ENCODE measurements at regions not wholly inside any gene's neighbourhood (a gene's known extent, or its start where the extent isn't known, plus 50 kb on each side); places are given as distances from the start of the nearest gene placed in this dataset.

DNA sequence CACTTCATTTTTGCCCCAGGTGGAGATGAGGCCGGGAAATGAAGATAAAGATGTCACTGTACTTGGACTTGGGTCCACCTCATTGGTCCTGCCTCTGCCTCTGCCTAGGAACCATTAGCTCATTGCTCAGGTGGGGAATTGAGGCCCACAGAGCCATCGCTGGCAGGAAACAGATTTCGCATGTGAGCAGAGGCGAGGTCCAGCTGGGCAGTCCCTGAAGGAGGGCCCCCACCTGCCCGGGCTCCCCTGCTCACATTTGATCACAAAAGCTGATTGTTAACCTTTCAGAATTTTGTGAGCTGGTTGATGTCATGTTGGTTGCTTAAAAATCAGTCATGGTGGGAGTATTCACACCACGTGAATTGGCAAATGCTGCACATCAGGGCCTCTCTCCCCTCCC, 273.8 kb upstream of the MVB12B start:
- no peak for DNase-seq (ENCODE audit: low read depth in 1 of 2, low spot score in 1 of 2)
- no peaks in the 10 kb centered on the region for H3K27me3 ChIP-seq (ENCODE audit: insufficient read depth, poor library complexity, severe bottlenecking)
- H3K27ac ChIP-seq (replicated peaks): no peak overlapping the region
- TF ChIP-seq, protein P1, sequence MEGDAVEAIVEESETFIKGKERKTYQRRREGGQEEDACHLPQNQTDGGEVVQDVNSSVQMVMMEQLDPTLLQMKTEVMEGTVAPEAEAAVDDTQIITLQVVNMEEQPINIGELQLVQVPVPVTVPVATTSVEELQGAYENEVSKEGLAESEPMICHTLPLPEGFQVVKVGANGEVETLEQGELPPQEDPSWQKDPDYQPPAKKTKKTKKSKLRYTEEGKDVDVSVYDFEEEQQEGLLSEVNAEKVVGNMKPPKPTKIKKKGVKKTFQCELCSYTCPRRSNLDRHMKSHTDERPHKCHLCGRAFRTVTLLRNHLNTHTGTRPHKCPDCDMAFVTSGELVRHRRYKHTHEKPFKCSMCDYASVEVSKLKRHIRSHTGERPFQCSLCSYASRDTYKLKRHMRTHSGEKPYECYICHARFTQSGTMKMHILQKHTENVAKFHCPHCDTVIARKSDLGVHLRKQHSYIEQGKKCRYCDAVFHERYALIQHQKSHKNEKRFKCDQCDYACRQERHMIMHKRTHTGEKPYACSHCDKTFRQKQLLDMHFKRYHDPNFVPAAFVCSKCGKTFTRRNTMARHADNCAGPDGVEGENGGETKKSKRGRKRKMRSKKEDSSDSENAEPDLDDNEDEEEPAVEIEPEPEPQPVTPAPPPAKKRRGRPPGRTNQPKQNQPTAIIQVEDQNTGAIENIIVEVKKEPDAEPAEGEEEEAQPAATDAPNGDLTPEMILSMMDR (IDR thresholded peaks at IDR 0.05; ENCODE audit: insufficient read depth, low read length): no peak
- TF ChIP-seq, protein P2, sequence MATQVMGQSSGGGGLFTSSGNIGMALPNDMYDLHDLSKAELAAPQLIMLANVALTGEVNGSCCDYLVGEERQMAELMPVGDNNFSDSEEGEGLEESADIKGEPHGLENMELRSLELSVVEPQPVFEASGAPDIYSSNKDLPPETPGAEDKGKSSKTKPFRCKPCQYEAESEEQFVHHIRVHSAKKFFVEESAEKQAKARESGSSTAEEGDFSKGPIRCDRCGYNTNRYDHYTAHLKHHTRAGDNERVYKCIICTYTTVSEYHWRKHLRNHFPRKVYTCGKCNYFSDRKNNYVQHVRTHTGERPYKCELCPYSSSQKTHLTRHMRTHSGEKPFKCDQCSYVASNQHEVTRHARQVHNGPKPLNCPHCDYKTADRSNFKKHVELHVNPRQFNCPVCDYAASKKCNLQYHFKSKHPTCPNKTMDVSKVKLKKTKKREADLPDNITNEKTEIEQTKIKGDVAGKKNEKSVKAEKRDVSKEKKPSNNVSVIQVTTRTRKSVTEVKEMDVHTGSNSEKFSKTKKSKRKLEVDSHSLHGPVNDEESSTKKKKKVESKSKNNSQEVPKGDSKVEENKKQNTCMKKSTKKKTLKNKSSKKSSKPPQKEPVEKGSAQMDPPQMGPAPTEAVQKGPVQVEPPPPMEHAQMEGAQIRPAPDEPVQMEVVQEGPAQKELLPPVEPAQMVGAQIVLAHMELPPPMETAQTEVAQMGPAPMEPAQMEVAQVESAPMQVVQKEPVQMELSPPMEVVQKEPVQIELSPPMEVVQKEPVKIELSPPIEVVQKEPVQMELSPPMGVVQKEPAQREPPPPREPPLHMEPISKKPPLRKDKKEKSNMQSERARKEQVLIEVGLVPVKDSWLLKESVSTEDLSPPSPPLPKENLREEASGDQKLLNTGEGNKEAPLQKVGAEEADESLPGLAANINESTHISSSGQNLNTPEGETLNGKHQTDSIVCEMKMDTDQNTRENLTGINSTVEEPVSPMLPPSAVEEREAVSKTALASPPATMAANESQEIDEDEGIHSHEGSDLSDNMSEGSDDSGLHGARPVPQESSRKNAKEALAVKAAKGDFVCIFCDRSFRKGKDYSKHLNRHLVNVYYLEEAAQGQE (IDR thresholded peaks at IDR 0.05; ENCODE audit: insufficient replicate concordance, low read depth): no peak
- TF ChIP-seq POLR2AphosphoS5 (IDR thresholded peaks at IDR 0.05; ENCODE audit: low read depth) (no peak), SPI1 (IDR thresholded peaks at IDR 0.05; ENCODE audit: borderline replicate concordance, low read depth) (no peak), GABPA (IDR thresholded peaks at IDR 0.05; ENCODE audit: low read depth) (no peak)
- no peak overlapping the region for H3K4me3 ChIP-seq (replicated peaks; ENCODE audit: insufficient read depth, low read length)

DNA sequence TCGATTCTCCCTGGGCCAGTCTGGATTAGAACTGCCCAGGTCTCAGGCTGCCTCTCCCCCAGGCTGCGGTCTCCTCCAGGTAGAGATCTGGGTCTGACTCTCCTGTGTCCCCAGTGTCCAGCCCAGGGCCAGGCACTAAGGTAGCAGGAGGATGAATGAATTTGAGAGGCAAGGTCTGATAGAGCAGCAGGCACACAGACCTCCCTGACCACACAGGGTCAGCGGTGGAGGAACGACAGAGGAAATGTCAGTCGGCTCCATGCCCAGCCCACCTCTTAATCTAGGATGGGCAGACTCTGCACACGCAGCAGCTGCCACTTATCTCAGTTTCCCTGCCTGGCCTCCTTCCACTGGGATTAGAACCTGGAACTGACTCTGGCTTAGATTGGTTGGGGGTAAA, 272.7 kb upstream of the MVB12B start:
- H3K27ac ChIP-seq (replicated peaks): no peak overlapping the region
- no peak for TF ChIP-seq GABPA (IDR thresholded peaks at IDR 0.05; ENCODE audit: low read depth)
- no peak for TF ChIP-seq POLR2AphosphoS5 (IDR thresholded peaks at IDR 0.05; ENCODE audit: low read depth)
- TF ChIP-seq, protein P2 (IDR thresholded peaks at IDR 0.05; ENCODE audit: insufficient replicate concordance, low read depth): no peak
- TF ChIP-seq SPI1 (IDR thresholded peaks at IDR 0.05; ENCODE audit: borderline replicate concordance, low read depth): no peak
- TF ChIP-seq, protein P1 (IDR thresholded peaks at IDR 0.05; ENCODE audit: insufficient read depth, low read length): no peak
- no peaks in the 10 kb centered on the region for H3K27me3 ChIP-seq (ENCODE audit: insufficient read depth, poor library complexity, severe bottlenecking)
- H3K4me3 ChIP-seq (replicated peaks; ENCODE audit: insufficient read depth, low read length): no peak overlapping the region
- DNase-seq (ENCODE audit: low read depth in 1 of 2, low spot score in 1 of 2): no peak

DNA sequence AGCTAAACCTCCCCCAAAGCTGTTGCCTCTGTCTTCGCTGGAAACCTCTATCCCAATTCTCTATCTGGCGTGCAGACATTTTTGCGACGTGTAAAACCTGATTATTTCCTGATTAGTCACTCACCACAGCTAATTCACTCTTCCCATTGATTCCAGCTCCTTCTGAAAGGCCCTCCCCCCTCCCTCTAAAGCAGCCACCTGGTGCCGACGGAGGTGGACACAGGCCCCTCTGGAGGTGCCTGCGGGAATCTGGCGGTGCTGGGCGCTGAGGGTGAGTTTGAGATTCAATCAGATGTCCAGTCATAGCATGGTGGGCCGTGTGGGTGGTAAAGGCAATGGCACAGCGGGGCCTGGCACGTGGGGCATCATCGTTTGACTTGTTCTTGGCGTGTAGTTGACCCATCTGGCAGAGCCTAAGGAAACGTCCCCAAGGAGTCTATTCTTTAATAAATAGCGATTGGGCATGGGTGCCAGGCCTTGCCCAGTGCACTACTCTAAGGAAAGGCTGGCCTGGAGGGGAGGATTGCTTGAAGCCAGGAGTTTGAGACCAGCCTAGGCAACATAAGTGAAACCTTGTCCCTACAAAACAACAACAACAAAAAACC, 271.1 kb upstream of the MVB12B start:
- Histone ChIP-seq H3K4me3 (replicated peaks; ENCODE audit: insufficient read depth, low read length) (no peak overlapping the region), H3K27ac (replicated peaks) (no peak overlapping the region), H3K27me3 (ENCODE audit: insufficient read depth, poor library complexity, severe bottlenecking) (peaks cover 2% of the 10 kb centered on the region)
- DNase-seq (ENCODE audit: low read depth in 1 of 2, low spot score in 1 of 2): no peak
- TF ChIP-seq POLR2AphosphoS5 (IDR thresholded peaks at IDR 0.05; ENCODE audit: low read depth): no peak
- no peak for TF ChIP-seq GABPA (IDR thresholded peaks at IDR 0.05; ENCODE audit: low read depth)
- TF ChIP-seq, protein P2 (IDR thresholded peaks at IDR 0.05; ENCODE audit: insufficient replicate concordance, low read depth): no peak
- TF ChIP-seq, protein P1 (IDR thresholded peaks at IDR 0.05; ENCODE audit: insufficient read depth, low read length): no peak
- TF ChIP-seq SPI1 (IDR thresholded peaks at IDR 0.05; ENCODE audit: borderline replicate concordance, low read depth): no peak

All from HL-60 (cell line).